ENCODE measurements at regions not wholly inside any gene's neighbourhood (a gene's known extent, or its start where the extent isn't known, plus 50 kb on each side); places are given as distances from the start of the nearest gene placed in this dataset.
"Not testable (repeated sequence)": the region's sequence is repeated elsewhere in the genome, so short reads cannot be mapped to it uniquely, and the experiment has no call there.

DNA sequence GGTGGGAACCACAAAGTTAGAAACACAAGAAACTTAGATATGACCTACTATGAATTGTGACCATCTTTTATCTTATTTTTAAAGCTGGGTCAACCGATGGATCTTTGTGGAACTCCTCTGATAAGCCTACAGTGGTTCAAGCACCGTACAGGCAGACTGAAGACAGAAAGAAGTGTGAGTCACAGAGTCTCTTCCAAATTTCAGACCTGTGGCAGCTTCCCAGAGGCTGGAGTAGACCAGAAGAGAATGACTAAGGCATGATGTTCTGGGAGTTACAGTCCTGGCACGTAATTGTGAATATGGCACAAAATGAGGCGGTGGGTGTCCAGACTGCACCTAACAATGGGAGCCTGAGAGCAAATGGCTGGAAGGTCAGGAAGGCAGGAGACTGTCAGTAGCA lies 70.0 kb downstream of the LMO4 start:
- Histone ChIP-seq H3K4me1 (ENCODE audit: insufficient read depth, low read length) (peaks cover 16% of the 10 kb centered on the region), H3K9me3 (ENCODE audit: low read depth, low read length) (no peaks in the 10 kb centered on the region), H3K27me3 (ENCODE audit: insufficient read depth, low read length) (no peaks in the 10 kb centered on the region), H3K4me3 (ENCODE audit: low read length) (no peak overlapping the region)

- H3K27me3 ChIP-seq (ENCODE audit: insufficient read depth, low read length) = no peaks in the 10 kb centered on the region
- no peak overlapping the region for H3K4me3 ChIP-seq (ENCODE audit: low read length)
- no peaks in the 10 kb centered on the region for H3K9me3 ChIP-seq (ENCODE audit: low read depth, low read length)
- H3K4me1 ChIP-seq (ENCODE audit: insufficient read depth, low read length) = peaks cover 17% of the 10 kb centered on the region
Observed at GRCh38 chr1:87399264-87399663, 70.6 kb downstream of the LMO4 start.

- Histone ChIP-seq H3K27me3 (ENCODE audit: insufficient read depth, low read length) (no peaks in the 10 kb centered on the region), H3K9me3 (ENCODE audit: low read depth, low read length) (no peaks in the 10 kb centered on the region), H3K4me1 (ENCODE audit: insufficient read depth, low read length) (peaks cover 17% of the 10 kb centered on the region), H3K4me3 (ENCODE audit: low read length) (no peak overlapping the region)
Observed at GRCh38 chr1:87399701-87400100, 71.0 kb downstream of the LMO4 start.

GRCh38 chr1:87400813-87401212 lies 72.1 kb downstream of the LMO4 start:
- Histone ChIP-seq H3K9me3 (ENCODE audit: low read depth, low read length) (no peaks in the 10 kb centered on the region), H3K4me1 (ENCODE audit: insufficient read depth, low read length) (peaks cover 17% of the 10 kb centered on the region), H3K27me3 (ENCODE audit: insufficient read depth, low read length) (no peaks in the 10 kb centered on the region), H3K4me3 (ENCODE audit: low read length) (no peak overlapping the region)

DNA sequence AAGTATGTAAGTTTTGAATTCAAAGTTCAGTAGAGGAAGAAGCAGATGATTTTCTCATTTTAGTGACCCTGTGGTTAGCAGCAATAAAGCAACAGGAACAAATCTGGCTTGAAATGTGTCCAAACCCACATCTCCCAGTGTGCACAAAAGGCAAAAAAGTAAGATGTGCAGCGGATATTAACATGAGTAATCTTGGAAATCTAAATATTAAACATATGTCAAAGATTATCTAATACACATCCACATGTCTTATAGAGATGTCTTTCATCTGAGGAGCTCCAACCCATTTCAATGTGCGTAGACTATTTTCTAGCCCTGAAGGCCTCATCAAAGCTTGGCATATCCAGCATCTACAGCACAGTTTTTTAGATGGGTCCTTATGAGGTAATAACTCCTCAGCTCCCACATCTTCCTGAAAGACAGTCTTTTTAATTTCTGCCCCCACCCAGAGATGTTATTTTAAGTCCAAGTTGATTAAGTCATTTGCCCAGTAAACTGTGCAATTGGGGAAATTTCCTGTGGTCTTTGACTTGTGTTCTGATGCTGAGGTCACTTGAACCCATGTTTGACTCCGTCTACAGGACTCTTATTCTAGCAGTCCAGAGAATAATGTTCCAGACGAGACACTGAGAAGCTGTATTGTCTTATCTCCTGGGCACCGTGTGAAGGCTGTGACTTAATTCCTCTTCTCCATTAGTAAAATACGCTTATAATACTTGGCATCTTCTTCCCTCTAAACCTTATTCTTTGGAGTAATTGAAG lies 73.7 kb downstream of the LMO4 start:
- Histone ChIP-seq H3K4me3 (ENCODE audit: low read length) (no peak overlapping the region), H3K9me3 (ENCODE audit: low read depth, low read length) (no peaks in the 10 kb centered on the region), H3K27me3 (ENCODE audit: insufficient read depth, low read length) (no peaks in the 10 kb centered on the region), H3K4me1 (ENCODE audit: insufficient read depth, low read length) (peaks cover 17% of the 10 kb centered on the region)

DNA sequence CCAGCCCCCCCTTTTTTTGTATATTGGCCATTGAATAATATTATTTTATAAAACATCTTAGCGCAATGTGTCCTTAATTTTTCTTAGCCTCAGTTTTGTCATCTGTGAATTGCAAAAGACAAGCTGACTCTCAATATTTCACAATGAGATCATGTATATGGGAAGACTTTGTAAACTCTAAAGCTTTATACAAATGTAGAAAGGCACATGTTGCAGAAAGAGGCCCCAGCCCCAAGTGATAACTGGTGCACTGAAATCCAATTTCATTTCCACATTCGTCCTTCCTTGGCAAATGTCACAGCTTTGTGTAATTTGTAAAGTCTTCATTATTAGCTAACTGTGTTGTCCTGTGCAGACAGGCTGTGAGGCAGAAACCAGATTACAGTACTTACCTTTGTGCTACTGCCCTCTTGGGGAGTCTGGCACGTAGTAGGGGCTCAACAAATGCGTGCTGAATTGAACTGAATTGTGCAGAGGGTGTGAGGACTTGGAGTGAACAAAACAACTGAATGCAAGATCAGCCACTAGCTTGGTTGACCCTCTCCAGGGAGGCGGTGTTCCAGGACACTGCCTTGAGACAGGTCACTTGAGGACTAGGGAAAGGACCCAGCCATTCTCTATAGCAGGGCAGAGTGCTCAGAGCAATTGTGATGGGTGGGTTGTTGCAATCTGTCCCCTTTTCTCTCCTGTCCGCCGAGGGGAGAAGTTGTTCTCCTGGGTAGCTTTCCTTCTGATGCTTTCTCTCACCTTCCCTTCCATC lies 74.6 kb downstream of the LMO4 start:
- Histone ChIP-seq H3K27me3 (ENCODE audit: insufficient read depth, low read length) (no peaks in the 10 kb centered on the region), H3K4me1 (ENCODE audit: insufficient read depth, low read length) (peaks cover 17% of the 10 kb centered on the region), H3K9me3 (ENCODE audit: low read depth, low read length) (no peaks in the 10 kb centered on the region), H3K4me3 (ENCODE audit: low read length) (no peak overlapping the region)

DNA sequence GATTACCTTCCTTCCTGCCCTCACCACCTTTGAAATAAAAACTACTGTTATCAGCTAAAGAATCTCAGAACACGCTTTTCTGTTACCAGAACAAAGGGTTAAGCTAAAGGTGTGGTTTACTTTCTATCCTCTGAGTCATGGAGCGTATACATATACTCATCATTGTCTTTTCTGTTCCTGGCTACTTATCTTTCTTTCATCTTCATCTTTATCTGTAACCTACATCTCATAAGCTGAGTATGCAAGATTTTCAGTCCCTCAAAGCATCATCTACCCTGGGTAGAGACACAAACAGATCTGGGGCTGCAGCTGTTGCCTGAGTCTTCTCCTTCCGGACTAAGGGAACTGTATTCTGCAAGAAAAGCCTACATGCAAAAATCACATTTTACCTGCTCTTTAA lies 75.6 kb downstream of the LMO4 start:
- Histone ChIP-seq H3K4me3 (ENCODE audit: low read length) (no peak overlapping the region), H3K4me1 (ENCODE audit: insufficient read depth, low read length) (peaks cover 17% of the 10 kb centered on the region), H3K27me3 (ENCODE audit: insufficient read depth, low read length) (no peaks in the 10 kb centered on the region), H3K9me3 (ENCODE audit: low read depth, low read length) (no peaks in the 10 kb centered on the region)

DNA sequence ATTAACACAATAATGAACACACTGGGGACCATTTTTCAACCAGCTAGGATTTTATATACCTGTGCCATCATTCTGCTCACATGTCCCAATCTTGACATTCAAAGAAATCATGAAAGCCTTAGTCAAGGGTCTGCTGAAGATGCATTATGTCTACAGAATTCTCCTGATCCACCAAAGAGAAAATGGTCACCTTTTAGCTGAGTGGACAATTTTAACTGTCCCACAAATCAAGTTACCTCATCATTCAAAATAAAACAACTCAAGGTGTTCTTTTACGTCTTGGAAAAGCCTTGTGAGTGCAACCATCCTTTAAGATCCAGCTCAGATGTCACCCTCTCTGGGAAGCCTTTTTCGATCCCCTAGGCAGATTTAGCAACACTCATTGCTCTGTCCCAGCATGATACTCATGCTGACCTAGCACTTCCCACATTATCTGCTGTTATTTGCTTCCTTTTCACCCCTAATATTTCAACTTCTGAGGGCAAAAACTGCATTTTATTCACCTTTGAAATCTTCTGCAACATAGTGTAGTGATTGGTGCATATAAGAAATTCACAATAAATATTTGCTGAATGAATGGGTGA lies 80.1 kb downstream of the LMO4 start:
- Histone ChIP-seq H3K4me3 (ENCODE audit: low read length) (no peak overlapping the region), H3K4me1 (ENCODE audit: insufficient read depth, low read length) (no peaks in the 10 kb centered on the region), H3K27me3 (ENCODE audit: insufficient read depth, low read length) (no peaks in the 10 kb centered on the region), H3K9me3 (ENCODE audit: low read depth, low read length) (no peaks in the 10 kb centered on the region)

DNA sequence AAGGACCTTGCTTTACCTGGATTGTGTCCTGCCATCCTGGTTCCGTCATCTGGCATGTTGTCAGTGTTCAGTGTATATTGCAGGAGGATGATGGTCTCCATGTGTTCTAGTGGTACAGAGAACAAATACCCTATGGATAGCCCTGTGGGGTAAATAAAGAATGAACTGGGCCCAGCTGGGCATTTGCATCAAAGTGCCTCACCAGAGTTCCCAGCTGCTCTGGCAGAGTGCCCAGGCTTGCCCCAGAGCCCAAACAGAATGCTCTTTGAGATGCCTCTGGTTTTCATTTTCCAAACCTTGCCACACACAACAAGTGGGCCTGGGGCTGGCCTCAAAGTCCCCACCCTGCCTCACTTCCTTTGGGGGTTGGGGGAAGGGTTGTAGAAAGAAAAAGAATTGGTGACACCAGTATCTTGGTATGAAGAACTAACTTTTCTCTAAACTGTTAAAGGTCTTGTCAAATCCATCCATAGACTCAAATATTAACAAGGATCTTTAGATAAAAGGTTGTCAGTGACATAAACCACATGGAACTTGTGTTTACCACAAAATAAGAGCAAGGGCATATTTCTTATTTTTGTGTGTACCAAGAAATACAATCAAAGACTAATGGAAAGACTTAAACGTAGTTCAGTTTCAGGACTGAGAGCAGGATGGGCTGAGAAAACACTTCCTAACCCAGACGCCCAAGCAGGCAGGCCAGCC lies 82.2 kb downstream of the LMO4 start:
- Histone ChIP-seq H3K4me3 (ENCODE audit: low read length) (no peak overlapping the region), H3K4me1 (ENCODE audit: insufficient read depth, low read length) (no peaks in the 10 kb centered on the region), H3K27me3 (ENCODE audit: insufficient read depth, low read length) (no peaks in the 10 kb centered on the region), H3K9me3 (ENCODE audit: low read depth, low read length) (no peaks in the 10 kb centered on the region)

GRCh38 chr1:87413846-87414245 lies 85.2 kb downstream of the LMO4 start:
- H3K4me1 ChIP-seq (ENCODE audit: insufficient read depth, low read length); H3K9me3 ChIP-seq (ENCODE audit: low read depth, low read length); H3K4me3 ChIP-seq (ENCODE audit: low read length); H3K27me3 ChIP-seq (ENCODE audit: insufficient read depth, low read length): not testable (repeated sequence)

- Histone ChIP-seq H3K4me1 (ENCODE audit: insufficient read depth, low read length) (no peaks in the 10 kb centered on the region), H3K27me3 (ENCODE audit: insufficient read depth, low read length) (no peaks in the 10 kb centered on the region), H3K9me3 (ENCODE audit: low read depth, low read length) (no peaks in the 10 kb centered on the region), H3K4me3 (ENCODE audit: low read length) (no peak overlapping the region)
Observed at GRCh38 chr1:87418048-87418447, 89.4 kb downstream of the LMO4 start.

DNA sequence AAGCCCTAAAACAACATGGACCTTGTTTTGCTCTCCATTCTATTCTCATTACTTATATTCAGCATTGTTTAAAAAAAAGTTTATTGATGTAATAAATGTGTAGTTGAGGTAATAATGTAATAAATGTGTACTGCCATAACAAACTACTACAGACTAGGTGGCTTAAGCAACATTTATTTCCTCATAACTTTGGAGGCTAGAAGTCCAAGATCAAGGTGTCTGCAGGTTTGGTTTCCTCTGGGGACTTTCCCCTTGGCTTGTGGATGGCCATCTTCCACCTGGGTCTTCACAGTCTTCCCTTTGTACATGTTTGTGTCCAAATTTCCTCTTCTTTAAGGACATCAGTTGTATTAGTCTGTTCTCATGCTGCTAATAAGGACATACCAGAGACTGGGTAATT lies 93.1 kb downstream of the LMO4 start:
- no peaks in the 10 kb centered on the region for H3K9me3 ChIP-seq (ENCODE audit: low read depth, low read length)
- no peaks in the 10 kb centered on the region for H3K27me3 ChIP-seq (ENCODE audit: insufficient read depth, low read length)
- peaks cover 8% of the 10 kb centered on the region for H3K4me1 ChIP-seq (ENCODE audit: insufficient read depth, low read length)
- no peak overlapping the region for H3K4me3 ChIP-seq (ENCODE audit: low read length)

DNA sequence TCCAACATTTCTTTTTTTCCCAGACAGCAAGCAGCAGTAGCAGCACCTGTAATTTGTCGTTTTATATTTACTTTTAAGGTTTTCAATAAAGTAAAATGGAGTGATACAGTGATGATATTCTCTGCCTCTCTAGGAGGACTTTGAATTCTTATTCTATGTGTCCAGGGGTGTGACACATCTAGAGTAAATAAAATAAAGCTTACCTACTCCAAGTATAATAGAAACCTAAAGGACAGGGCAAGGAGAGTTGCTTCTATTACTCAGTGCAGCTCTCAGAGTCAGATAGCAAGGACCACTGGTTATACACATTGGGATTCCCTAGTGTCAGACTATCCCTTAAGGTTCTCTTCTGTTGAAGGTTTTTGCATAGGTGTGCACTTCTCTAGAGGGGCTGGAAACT lies 95.9 kb downstream of the LMO4 start:
- no peaks in the 10 kb centered on the region for H3K9me3 ChIP-seq (ENCODE audit: low read depth, low read length)
- no peak overlapping the region for H3K4me3 ChIP-seq (ENCODE audit: low read length)
- peaks cover 8% of the 10 kb centered on the region for H3K4me1 ChIP-seq (ENCODE audit: insufficient read depth, low read length)
- no peaks in the 10 kb centered on the region for H3K27me3 ChIP-seq (ENCODE audit: insufficient read depth, low read length)

DNA sequence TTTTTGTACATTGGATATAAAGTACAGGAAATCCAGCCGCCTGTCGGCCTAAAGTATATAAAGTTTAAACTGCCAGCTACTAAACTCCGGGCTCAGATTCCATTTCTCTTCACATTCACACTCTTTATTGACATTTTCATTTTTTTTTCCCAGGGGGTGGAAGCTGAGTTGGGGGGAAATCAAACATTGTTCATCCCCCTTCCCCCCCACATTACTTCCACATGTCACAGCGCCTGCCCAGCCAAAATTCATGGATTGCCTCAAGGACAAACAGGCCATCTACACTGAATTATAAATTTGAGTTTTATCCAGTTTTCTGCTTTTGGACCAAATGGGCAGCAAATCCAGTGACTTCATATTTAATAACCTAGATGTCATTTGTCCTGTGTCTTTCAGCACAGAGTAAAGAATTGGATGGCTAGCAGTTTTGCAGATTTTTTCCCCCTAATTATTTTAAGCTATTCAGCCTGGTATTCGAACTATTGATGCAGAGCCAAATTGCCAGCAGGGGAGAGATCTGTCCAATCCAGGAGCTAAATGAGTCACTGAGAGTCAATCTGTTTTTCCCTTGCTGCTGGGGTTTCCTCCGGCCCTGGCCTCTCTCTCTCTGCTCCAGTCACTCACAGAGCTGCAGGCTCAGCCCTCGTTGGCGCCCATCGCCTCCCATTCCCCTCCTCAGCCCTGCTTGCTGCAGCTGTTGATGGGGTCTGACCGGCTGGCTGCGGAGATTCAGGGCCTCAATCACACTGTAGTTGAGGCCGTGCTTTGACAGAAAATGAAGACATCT lies 98.0 kb downstream of the LMO4 start:
- H3K4me3 ChIP-seq (ENCODE audit: low read length) = no peak overlapping the region
- H3K27me3 ChIP-seq (ENCODE audit: insufficient read depth, low read length) = no peaks in the 10 kb centered on the region
- peaks cover 8% of the 10 kb centered on the region for H3K4me1 ChIP-seq (ENCODE audit: insufficient read depth, low read length)
- H3K9me3 ChIP-seq (ENCODE audit: low read depth, low read length) = no peaks in the 10 kb centered on the region

Measured in mononuclear cell (primary cell).